A673 (cell line): ENCODE measurements at regions not wholly inside any gene's neighbourhood (a gene's known extent, or its start where the extent isn't known, plus 50 kb on each side); places are given as distances from the start of the nearest gene placed in this dataset.

Experiments
- EZH2 ChIP-seq: fragments of 200-600 bp; sonication (generic); IDR thresholded peaks from 2 replicates; pipeline ENCODE4 v1.6.1; 2017; ENCODE audit warnings: borderline replicate concordance, low read depth, mild to moderate bottlenecking, mixed read lengths, antibody characterized with exemption, low read length; ENCODE audit not compliant: poor library complexity, severe bottlenecking
- TF ChIP-seq, protein P1 (sequence below): fragments of 300-800, 200-600 bp; sonication (generic); conservative IDR thresholded peaks from 2 replicates; pipeline ENCODE4 v1.5.1; 2017; ENCODE audit warnings: low read depth, mild to moderate bottlenecking, antibody characterized with exemption, low read length, moderate library complexity, mixed read lengths

DNA sequence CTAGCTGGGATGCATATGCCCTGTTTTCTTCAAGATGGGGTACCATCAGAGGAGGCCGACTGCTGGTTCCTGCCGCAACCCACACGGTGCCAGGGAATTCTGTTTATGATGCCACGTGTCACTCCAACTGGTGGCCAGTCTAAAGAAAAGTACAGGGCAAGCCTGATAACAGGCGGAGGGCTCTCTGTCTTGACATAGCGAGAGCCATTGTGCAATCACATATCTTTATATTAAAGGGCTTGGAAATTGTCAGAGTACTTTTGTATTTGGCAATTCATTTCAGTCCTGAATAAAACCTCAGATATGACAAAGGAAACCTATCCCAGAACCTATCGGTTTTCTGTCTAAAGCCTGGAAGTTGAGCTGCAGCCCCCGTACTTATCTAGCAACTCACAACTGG is 768.4 kb downstream of the TDRD15 start:
- TF ChIP-seq, protein P1, sequence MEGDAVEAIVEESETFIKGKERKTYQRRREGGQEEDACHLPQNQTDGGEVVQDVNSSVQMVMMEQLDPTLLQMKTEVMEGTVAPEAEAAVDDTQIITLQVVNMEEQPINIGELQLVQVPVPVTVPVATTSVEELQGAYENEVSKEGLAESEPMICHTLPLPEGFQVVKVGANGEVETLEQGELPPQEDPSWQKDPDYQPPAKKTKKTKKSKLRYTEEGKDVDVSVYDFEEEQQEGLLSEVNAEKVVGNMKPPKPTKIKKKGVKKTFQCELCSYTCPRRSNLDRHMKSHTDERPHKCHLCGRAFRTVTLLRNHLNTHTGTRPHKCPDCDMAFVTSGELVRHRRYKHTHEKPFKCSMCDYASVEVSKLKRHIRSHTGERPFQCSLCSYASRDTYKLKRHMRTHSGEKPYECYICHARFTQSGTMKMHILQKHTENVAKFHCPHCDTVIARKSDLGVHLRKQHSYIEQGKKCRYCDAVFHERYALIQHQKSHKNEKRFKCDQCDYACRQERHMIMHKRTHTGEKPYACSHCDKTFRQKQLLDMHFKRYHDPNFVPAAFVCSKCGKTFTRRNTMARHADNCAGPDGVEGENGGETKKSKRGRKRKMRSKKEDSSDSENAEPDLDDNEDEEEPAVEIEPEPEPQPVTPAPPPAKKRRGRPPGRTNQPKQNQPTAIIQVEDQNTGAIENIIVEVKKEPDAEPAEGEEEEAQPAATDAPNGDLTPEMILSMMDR, result no peak
- no peak for TF ChIP-seq EZH2
